Glutamatergic neuron (in vitro differentiated cells): ENCODE measurements at regions not wholly inside any gene's neighbourhood (a gene's known extent, or its start where the extent isn't known, plus 50 kb on each side); places are given as distances from the start of the nearest gene placed in this dataset.

ENCODE experiments used
- DNase-seq: peaks from one replicate; pipeline ENCODE4 v3.0.0; 2022
- H3K27ac Mint-ChIP-seq: one replicate; pipeline ENCODE4 v1.8.0; 2020; ENCODE audit warnings: mild to moderate bottlenecking, mixed read lengths, inconsistent platforms; ENCODE audit not compliant: unreplicated experiment
- H3K27me3 Mint-ChIP-seq: one replicate; pipeline ENCODE4 v1.8.0; 2020; ENCODE audit warnings: mild to moderate bottlenecking, moderate library complexity, mixed read lengths, inconsistent platforms; ENCODE audit not compliant: unreplicated experiment
- H3K36me3 Mint-ChIP-seq: one replicate; pipeline ENCODE4 v1.8.0; 2020; ENCODE audit warnings: mild to moderate bottlenecking, mixed read lengths, inconsistent platforms; ENCODE audit not compliant: unreplicated experiment
- H3K4me1 Mint-ChIP-seq: one replicate; pipeline ENCODE4 v1.8.0; 2020; ENCODE audit warnings: mild to moderate bottlenecking, low read depth, mixed read lengths, inconsistent platforms; ENCODE audit not compliant: unreplicated experiment
- H3K4me3 Mint-ChIP-seq: one replicate; pipeline ENCODE4 v1.8.0; 2020; ENCODE audit warnings: mild to moderate bottlenecking, mixed read lengths, inconsistent platforms; ENCODE audit not compliant: unreplicated experiment
- H3K9me3 Mint-ChIP-seq: one replicate; pipeline ENCODE4 v1.8.0; 2020; ENCODE audit warnings: mild to moderate bottlenecking, moderate library complexity, mixed read lengths, inconsistent platforms; ENCODE audit not compliant: unreplicated experiment
- CTCF ChIP-seq: fragments of 200-600 bp; sonication (generic); IDR thresholded peaks from one replicate; pipeline ENCODE4 v1.5.0; 2021; ENCODE audit not compliant: partially characterized antibody, unreplicated experiment

DNA sequence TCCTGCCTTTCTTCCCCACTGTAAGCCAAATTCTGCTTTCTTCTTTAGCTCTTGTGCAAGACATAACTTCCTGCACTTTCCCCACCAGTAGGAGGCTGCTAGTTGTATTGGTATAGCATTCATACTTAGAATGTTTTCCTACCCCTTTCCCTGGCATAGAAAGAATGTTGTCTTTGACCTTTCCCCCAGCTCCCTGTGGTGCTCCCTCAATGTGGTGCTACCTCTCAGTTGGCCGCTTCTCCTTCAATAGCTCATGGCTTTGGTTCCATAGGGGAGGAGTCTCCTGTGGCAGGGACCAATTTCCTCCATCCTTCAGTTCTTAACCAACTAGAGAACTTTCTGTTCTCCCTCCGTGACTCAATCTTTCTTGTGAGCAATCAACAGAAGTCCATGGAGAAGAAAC lies 67.5 kb upstream of the AKAP13 start:
- Mint-ChIP-seq H3K36me3 (no peaks in the 10 kb centered on the region), H3K4me1 (no peaks in the 10 kb centered on the region), H3K27me3 (no peaks in the 10 kb centered on the region), H3K27ac (no peak overlapping the region), H3K4me3 (no peak overlapping the region), H3K9me3 (no peaks in the 10 kb centered on the region)
- no peak for TF ChIP-seq CTCF
- no peak for DNase-seq

DNA sequence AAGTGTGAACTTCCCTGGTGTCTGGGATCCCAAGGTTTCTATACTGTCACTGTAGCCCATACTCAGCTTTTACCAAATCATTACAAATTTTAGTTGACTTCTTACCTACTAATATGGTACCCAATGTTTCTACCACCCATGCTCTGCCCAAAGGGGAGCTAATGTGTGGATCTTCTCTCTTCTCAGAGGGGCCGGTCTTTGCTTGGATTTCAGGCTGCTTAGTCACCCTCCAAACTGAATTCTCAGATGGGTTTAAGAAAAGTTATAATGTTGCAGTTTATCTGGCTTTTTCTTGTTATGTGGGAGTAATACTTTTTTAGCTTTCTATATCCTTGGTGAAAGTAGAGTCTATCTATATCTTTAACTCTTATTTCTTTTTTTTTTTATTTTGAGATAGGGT lies 67.1 kb upstream of the AKAP13 start:
- Mint-ChIP-seq H3K4me3 (no peak overlapping the region), H3K9me3 (no peaks in the 10 kb centered on the region), H3K27ac (no peak overlapping the region), H3K4me1 (no peaks in the 10 kb centered on the region), H3K27me3 (no peaks in the 10 kb centered on the region), H3K36me3 (no peaks in the 10 kb centered on the region)
- TF ChIP-seq CTCF = no peak
- no peak for DNase-seq

- Mint-ChIP-seq H3K27me3 (no peaks in the 10 kb centered on the region), H3K9me3 (no peaks in the 10 kb centered on the region), H3K36me3 (no peaks in the 10 kb centered on the region), H3K4me1 (no peaks in the 10 kb centered on the region), H3K4me3 (no peak overlapping the region), H3K27ac (no peak overlapping the region)
- no peak for DNase-seq
- TF ChIP-seq CTCF = no peak
Observed at GRCh38 chr15:85314146-85314545, 66.3 kb upstream of the AKAP13 start.

DNA sequence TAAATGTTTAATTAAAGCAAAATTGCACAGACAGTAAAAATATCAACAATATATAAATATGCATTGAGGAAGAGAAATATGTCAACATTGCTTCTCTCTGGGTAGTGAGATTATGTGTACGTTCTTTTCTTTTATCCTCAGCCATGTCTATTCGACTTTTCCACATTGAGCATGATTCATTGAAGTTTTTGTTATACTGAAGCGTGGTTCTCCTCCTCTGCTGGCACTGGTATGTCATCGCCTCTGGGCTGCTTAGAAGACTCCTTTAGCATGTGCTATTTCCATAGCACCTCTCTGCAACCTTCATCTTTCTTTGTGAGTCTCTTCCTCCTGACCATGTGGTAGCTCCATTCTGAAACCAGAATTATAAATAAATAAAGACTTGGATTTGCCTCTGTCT lies 65.8 kb upstream of the AKAP13 start:
- H3K4me1 Mint-ChIP-seq = no peaks in the 10 kb centered on the region
- H3K36me3 Mint-ChIP-seq = no peaks in the 10 kb centered on the region
- no peak overlapping the region for H3K4me3 Mint-ChIP-seq

More for the DNA sequence above, 65.8 kb upstream of the AKAP13 start:
- Mint-ChIP-seq H3K27ac (no peak overlapping the region), H3K27me3 (no peaks in the 10 kb centered on the region), H3K9me3 (no peaks in the 10 kb centered on the region)
- DNase-seq = no peak
- no peak for TF ChIP-seq CTCF
